Stomach (tissue), 4 donors: ENCODE measurements at regions not wholly inside any gene's neighbourhood (a gene's known extent, or its start where the extent isn't known, plus 50 kb on each side); places are given as distances from the start of the nearest gene placed in this dataset.

Source experiments
- CTCF ChIP-seq, 7 experiments: fragments of 450-650 bp in 4 of 7; fragments of 200-600 bp in 3 of 7; sonication (generic) in 3 of 7; IDR thresholded peaks; one replicate each; pipeline ENCODE4 v1.5.1; 2016 to 2019; ENCODE audit warnings: antibody characterized with exemption in 7 of 7, control low read depth in 2 of 7, mild to moderate bottlenecking in 1 of 7
- POLR2A ChIP-seq, 4 donors: fragments of 450-650 bp; IDR thresholded peaks; one replicate each; pipeline ENCODE4 v1.6.1; 2016; ENCODE audit warnings: antibody characterized with exemption in 4 of 4, control low read depth in 2 of 4, mild to moderate bottlenecking in 1 of 4, moderate library complexity in 1 of 4
- POLR2AphosphoS5 ChIP-seq, 3 donors: sonication (generic); formaldehyde crosslinking; IDR thresholded peaks; one replicate each; pipeline ENCODE4 v1.6.1; 2016; ENCODE audit warnings: antibody characterized with exemption in 3 of 3

GRCh38 chr1:56331892-56332567, 247.3 kb downstream of the PLPP3 start:
- no peak for TF ChIP-seq CTCF (IDR thresholded peaks at IDR 0.05)
- TF ChIP-seq POLR2AphosphoS5 (IDR thresholded peaks at IDR 0.05), result no peak
- no peak for TF ChIP-seq POLR2A (IDR thresholded peaks at IDR 0.05)
